ENCODE measurements at regions not wholly inside any gene's neighbourhood (a gene's known extent, or its start where the extent isn't known, plus 50 kb on each side); places are given as distances from the start of the nearest gene placed in this dataset.

GRCh38 chr2:84197901-84198300 is 261.2 kb downstream of the SUCLG1 start:
- 0 out of 2 replicates have a peak, but pooled peaks cover 3% of the 10 kb centered on the region for H3K27me3 ChIP-seq (ENCODE audit: low read length)
- no peaks in the 10 kb centered on the region for H3F3A ChIP-seq (ENCODE audit: low read length, unreplicated experiment)
- CTCF ChIA-PET: no interaction called here
- no peak overlapping the region for H3K4me2 ChIP-seq (ENCODE audit: low read length)
- POLR2A ChIA-PET (ENCODE audit: unreplicated experiment): no interaction called here
- no peaks in the 10 kb centered on the region for H3K9me3 ChIP-seq (ENCODE audit: low read length)
- no peak for DNase-seq
- no peaks in the 10 kb centered on the region for H3K79me2 ChIP-seq (ENCODE audit: low read length)
- no peaks in the 10 kb centered on the region for H3K4me1 ChIP-seq (ENCODE audit: insufficient read depth, low read length)
- H2AFZ ChIP-seq (ENCODE audit: low read length): no peak overlapping the region
- no peaks in the 10 kb centered on the region for H3K9me2 ChIP-seq (replicated peaks; ENCODE audit: low read length)
- no peaks in the 10 kb centered on the region for H3K36me3 ChIP-seq (ENCODE audit: low read depth, low read length)
- H4K20me1 ChIP-seq (ENCODE audit: low read length): no peaks in the 10 kb centered on the region
- no peak overlapping the region for H3K9ac ChIP-seq (ENCODE audit: low read length)
- no peak overlapping the region for H3K27ac ChIP-seq (ENCODE audit: low read length)
- ATAC-seq: no peak
- no peak for TF ChIP-seq EZH2phosphoT487 (IDR thresholded peaks at IDR 0.05; ENCODE audit: borderline replicate concordance, low read length)
- TF ChIP-seq CTCF (conservative IDR thresholded peaks at IDR 0.05; ENCODE audit: low read depth, low read length): no peak
- no peak for TF ChIP-seq EZH2 (IDR thresholded peaks at IDR 0.05; ENCODE audit: low read length, unreplicated experiment)
- intact Hi-C loops (cut with micrococcal nuclease): no loop called here
- H3K4me3 ChIP-seq (ENCODE audit: low read length): no peak overlapping the region
- BruUV-seq (replicated peaks): no TSS peak

- BruUV-seq (replicated peaks): no TSS peak
- H3K4me2 ChIP-seq (ENCODE audit: low read length): no peak overlapping the region
- no peak for ATAC-seq
- H3K4me3 ChIP-seq (ENCODE audit: low read length): no peak overlapping the region
- H3K79me2 ChIP-seq (ENCODE audit: low read length): no peaks in the 10 kb centered on the region
- no peak for DNase-seq
- no peak for TF ChIP-seq CTCF (conservative IDR thresholded peaks at IDR 0.05; ENCODE audit: low read depth, low read length)
- TF ChIP-seq EZH2 (IDR thresholded peaks at IDR 0.05; ENCODE audit: low read length, unreplicated experiment): no peak
- no peak for TF ChIP-seq EZH2phosphoT487 (IDR thresholded peaks at IDR 0.05; ENCODE audit: borderline replicate concordance, low read length)
- no peak overlapping the region for H3K27ac ChIP-seq (ENCODE audit: low read length)
- H3K4me1 ChIP-seq (ENCODE audit: insufficient read depth, low read length): no peaks in the 10 kb centered on the region
- H4K20me1 ChIP-seq (ENCODE audit: low read length): no peaks in the 10 kb centered on the region
- ChIA-PET CTCF (no interaction called here), POLR2A (ENCODE audit: unreplicated experiment) (no interaction called here)
- intact Hi-C loops (cut with micrococcal nuclease): no loop called here
- H3K9me2 ChIP-seq (replicated peaks; ENCODE audit: low read length): no peaks in the 10 kb centered on the region
- no peak overlapping the region for H2AFZ ChIP-seq (ENCODE audit: low read length)
- H3K9ac ChIP-seq (ENCODE audit: low read length): no peak overlapping the region
- H3K27me3 ChIP-seq (ENCODE audit: low read length): 0 out of 2 replicates have a peak, but pooled peaks cover 6% of the 10 kb centered on the region
- no peaks in the 10 kb centered on the region for H3K9me3 ChIP-seq (ENCODE audit: low read length)
- no peaks in the 10 kb centered on the region for H3F3A ChIP-seq (ENCODE audit: low read length, unreplicated experiment)
- no peaks in the 10 kb centered on the region for H3K36me3 ChIP-seq (ENCODE audit: low read depth, low read length)
These were observed 264.0 kb downstream of the SUCLG1 start for GRCh38 chr2:84194949-84195644.

GRCh38 chr2:84194181-84194580 is 264.9 kb downstream of the SUCLG1 start:
- Histone ChIP-seq H3K9me3 (ENCODE audit: low read length) (no peaks in the 10 kb centered on the region), H4K20me1 (ENCODE audit: low read length) (no peaks in the 10 kb centered on the region), H3K27ac (ENCODE audit: low read length) (no peak overlapping the region), H3K4me2 (ENCODE audit: low read length) (no peak overlapping the region), H3K9ac (ENCODE audit: low read length) (no peak overlapping the region), H3F3A (ENCODE audit: low read length, unreplicated experiment) (no peaks in the 10 kb centered on the region), H3K27me3 (ENCODE audit: low read length) (0 out of 2 replicates have a peak, but pooled peaks cover 6% of the 10 kb centered on the region), H3K9me2 (replicated peaks; ENCODE audit: low read length) (no peaks in the 10 kb centered on the region), H2AFZ (ENCODE audit: low read length) (no peak overlapping the region), H3K36me3 (ENCODE audit: low read depth, low read length) (no peaks in the 10 kb centered on the region), H3K79me2 (ENCODE audit: low read length) (no peaks in the 10 kb centered on the region), H3K4me1 (ENCODE audit: insufficient read depth, low read length) (no peaks in the 10 kb centered on the region), H3K4me3 (ENCODE audit: low read length) (no peak overlapping the region)
- no TSS peak for BruUV-seq (replicated peaks)
- DNase-seq: no peak
- ATAC-seq: no peak
- ChIA-PET POLR2A (ENCODE audit: unreplicated experiment) (no interaction called here), CTCF (no interaction called here)
- intact Hi-C loops (cut with micrococcal nuclease): no loop called here
- TF ChIP-seq EZH2phosphoT487 (IDR thresholded peaks at IDR 0.05; ENCODE audit: borderline replicate concordance, low read length): no peak
- no peak for TF ChIP-seq EZH2 (IDR thresholded peaks at IDR 0.05; ENCODE audit: low read length, unreplicated experiment)
- TF ChIP-seq CTCF (conservative IDR thresholded peaks at IDR 0.05; ENCODE audit: low read depth, low read length): no peak
